T-helper 2 cell treated with Interferon-gamma antibody and Interleukin-4, amounts not matched to agents 5 μg/mL and 100 μg/mL, for 36 hours (primary cell): ENCODE measurements at regions not wholly inside any gene's neighbourhood (a gene's known extent, or its start where the extent isn't known, plus 50 kb on each side); places are given as distances from the start of the nearest gene placed in this dataset.
"Not testable (repeated sequence)": the region's sequence is repeated elsewhere in the genome, so short reads cannot be mapped to it uniquely, and the experiment has no call there.

Experiments used
- DNase-seq: peaks from one replicate; pipeline ENCODE4 v3.0.0; 2021; ENCODE audit warnings: low spot score
- H3K27ac Mint-ChIP-seq: one replicate; pipeline ENCODE4 v1.8.0; 2021; ENCODE audit warnings: mild to moderate bottlenecking, mixed read lengths
- H3K27me3 Mint-ChIP-seq: one replicate; pipeline ENCODE4 v1.8.0; 2021; ENCODE audit warnings: low read depth, mixed read lengths
- H3K36me3 Mint-ChIP-seq: one replicate; pipeline ENCODE4 v1.8.0; 2021; ENCODE audit warnings: low read depth, mixed read lengths
- H3K4me1 Mint-ChIP-seq: one replicate; pipeline ENCODE4 v1.8.0; 2021; ENCODE audit warnings: low read depth, mixed read lengths
- H3K4me3 Mint-ChIP-seq: one replicate; pipeline ENCODE4 v1.8.0; 2022; ENCODE audit warnings: mild to moderate bottlenecking, moderate library complexity, mixed read lengths
- H3K9me3 Mint-ChIP-seq: one replicate; pipeline ENCODE4 v1.8.0; 2021; ENCODE audit warnings: mixed read lengths

- no peak for DNase-seq
- Mint-ChIP-seq H3K4me1 (no peaks in the 10 kb centered on the region), H3K27me3 (no peaks in the 10 kb centered on the region), H3K9me3 (peaks cover 61% of the 10 kb centered on the region), H3K4me3 (no peak overlapping the region), H3K36me3 (no peaks in the 10 kb centered on the region), H3K27ac (no peak overlapping the region)
Measured at GRCh38 chr6:65984089-65984488, 277.1 kb upstream of the EYS start.

DNA sequence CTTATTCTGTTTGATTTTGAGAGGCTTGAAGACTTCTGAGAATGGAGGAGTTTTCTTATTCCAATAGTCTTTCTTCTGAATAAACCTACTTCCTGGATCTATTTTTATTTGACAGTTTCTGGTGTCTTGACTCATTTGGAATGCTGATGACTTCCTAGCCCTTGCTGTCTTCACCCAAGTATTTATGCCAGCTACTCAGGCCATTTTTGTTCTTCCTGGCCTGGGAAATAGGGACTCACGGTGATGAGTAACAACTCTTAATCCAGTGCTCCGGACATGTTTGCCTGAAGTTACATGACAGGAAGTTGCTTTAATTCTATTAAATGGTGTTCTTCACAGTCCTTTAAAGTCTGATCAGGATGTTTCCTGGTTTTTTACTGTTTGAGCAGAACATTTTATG, 272.1 kb upstream of the EYS start:
- Mint-ChIP-seq H3K9me3 (peaks cover 34% of the 10 kb centered on the region), H3K27ac (no peak overlapping the region)

DNA sequence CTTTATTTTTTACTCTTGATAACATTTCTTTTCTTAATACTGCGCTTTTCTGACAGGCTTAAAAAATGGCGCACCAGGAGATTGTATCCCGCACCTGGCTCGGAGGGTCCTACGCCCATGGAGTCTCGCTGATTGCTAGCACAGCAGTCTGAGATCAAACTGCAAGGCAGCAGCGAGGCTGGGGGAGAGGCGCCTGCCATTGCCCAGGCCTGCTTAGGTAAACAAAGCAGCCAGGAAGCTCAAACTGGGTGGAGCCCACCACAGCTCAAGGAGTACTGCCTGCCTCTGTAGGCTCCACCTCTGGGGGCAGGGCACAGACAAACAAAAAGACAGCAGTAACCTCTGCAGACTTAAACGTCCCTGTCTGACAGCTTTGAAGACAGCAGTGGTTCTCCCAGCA, 264.2 kb upstream of the EYS start:
- H3K36me3 Mint-ChIP-seq, H3K27me3 Mint-ChIP-seq, H3K27ac Mint-ChIP-seq, H3K4me3 Mint-ChIP-seq, H3K4me1 Mint-ChIP-seq, DNase-seq: not testable (repeated sequence)
- peaks cover 14% of the 10 kb centered on the region for H3K9me3 Mint-ChIP-seq

More for the DNA sequence above, 272.1 kb upstream of the EYS start:
- Mint-ChIP-seq H3K27me3 (no peaks in the 10 kb centered on the region), H3K4me1 (no peaks in the 10 kb centered on the region), H3K36me3 (no peaks in the 10 kb centered on the region), H3K4me3 (no peak overlapping the region)
- DNase-seq = no peak

DNA sequence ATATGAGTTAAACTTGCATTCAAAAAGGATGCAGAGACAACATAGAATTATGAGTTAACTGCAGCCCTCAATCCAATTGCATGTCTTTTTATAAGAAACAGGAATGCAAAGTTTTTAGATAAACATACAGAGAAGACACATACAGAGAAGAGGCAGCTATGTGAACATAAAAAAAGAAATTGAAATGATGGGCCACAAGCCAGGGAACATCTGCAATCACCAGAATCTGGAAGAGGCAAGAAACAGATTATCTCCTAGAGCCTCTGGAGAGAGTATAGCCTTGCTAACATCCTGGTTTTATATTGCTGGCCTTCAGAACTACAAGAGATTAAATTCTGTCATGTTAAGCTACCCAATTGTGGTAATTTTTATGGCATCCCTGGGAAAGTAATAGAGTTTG, 257.2 kb upstream of the EYS start:
- DNase-seq = no peak
- H3K36me3 Mint-ChIP-seq = no peaks in the 10 kb centered on the region
- H3K9me3 Mint-ChIP-seq = peaks cover 25% of the 10 kb centered on the region
- no peaks in the 10 kb centered on the region for H3K27me3 Mint-ChIP-seq
- H3K27ac Mint-ChIP-seq = no peak overlapping the region
- no peaks in the 10 kb centered on the region for H3K4me1 Mint-ChIP-seq
- no peak overlapping the region for H3K4me3 Mint-ChIP-seq

DNA sequence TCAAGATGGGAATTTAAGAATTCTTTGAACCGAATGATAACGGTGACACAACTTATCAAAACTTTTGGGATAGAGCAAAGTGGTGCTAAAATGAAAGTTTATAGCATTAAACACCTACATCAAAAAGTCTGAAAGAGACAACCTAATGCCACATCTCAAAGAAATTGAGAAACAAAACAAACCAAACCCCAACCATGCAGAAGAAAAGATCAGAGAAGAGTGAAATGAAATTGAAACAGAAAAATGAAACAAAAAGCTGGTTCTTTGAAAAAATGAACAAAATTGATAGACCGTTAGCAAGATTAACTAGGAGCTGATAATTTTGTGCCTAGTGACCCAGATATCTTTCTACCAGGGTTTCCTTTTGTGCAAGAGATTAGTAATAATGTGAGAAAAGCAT, 248.0 kb upstream of the EYS start:
- Mint-ChIP-seq H3K4me3 (no peak overlapping the region), H3K27ac (no peak overlapping the region), H3K4me1 (no peaks in the 10 kb centered on the region), H3K27me3 (no peaks in the 10 kb centered on the region), H3K9me3 (peaks cover 22% of the 10 kb centered on the region), H3K36me3 (no peaks in the 10 kb centered on the region)
- no peak for DNase-seq

- DNase-seq = no peak
- no peak overlapping the region for H3K27ac Mint-ChIP-seq
- H3K27me3 Mint-ChIP-seq = no peaks in the 10 kb centered on the region
- H3K36me3 Mint-ChIP-seq = no peaks in the 10 kb centered on the region
- H3K4me3 Mint-ChIP-seq = no peak overlapping the region
- H3K9me3 Mint-ChIP-seq = peaks cover 17% of the 10 kb centered on the region
- no peaks in the 10 kb centered on the region for H3K4me1 Mint-ChIP-seq
Measured at GRCh38 chr6:65948062-65948461, 241.0 kb upstream of the EYS start.

DNA sequence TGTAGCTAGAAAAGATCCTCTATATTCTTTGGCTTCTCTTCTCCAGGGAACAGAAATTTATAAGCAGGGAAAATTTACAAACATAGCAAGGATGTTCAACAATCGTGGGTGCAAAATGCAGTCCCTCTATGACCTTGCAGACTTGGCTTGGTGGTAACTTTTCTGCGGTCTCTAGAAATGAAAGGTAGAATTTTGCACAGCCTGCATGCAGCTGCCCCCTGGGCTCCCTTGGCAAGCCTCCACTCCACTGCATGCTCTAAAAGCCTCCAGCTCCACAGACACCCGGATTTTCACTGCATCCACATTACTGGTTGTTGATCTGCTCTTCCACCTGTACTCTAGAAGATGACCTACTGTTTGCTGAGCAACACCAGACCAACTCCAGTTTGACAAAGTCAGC, 236.5 kb upstream of the EYS start:
- Mint-ChIP-seq H3K4me1 (no peaks in the 10 kb centered on the region), H3K27me3 (no peaks in the 10 kb centered on the region), H3K27ac (no peak overlapping the region), H3K4me3 (no peak overlapping the region), H3K36me3 (no peaks in the 10 kb centered on the region), H3K9me3 (peaks cover 22% of the 10 kb centered on the region)
- no peak for DNase-seq

DNA sequence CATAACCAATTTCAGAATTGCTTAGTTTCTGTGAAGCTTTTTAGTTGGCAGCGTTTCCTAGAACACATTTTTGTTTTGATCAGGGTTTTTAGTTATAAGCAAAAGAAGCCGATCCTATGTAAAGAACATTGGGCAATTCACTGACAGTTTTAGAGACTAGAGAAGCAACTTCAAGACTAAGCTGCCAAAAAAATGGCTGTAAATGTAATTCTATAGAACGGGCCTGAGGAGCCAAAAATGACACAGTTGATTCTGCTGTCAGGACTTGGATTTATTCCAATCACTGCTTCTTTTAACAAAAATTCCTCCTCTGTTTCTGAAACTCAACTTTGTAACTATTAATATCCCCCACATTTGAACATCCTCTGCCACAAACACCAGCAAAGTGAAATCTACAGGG, 236.0 kb upstream of the EYS start:
- Mint-ChIP-seq H3K9me3 (peaks cover 22% of the 10 kb centered on the region), H3K27me3 (no peaks in the 10 kb centered on the region), H3K36me3 (no peaks in the 10 kb centered on the region), H3K27ac (no peak overlapping the region), H3K4me1 (no peaks in the 10 kb centered on the region), H3K4me3 (no peak overlapping the region)
- no peak for DNase-seq

DNA sequence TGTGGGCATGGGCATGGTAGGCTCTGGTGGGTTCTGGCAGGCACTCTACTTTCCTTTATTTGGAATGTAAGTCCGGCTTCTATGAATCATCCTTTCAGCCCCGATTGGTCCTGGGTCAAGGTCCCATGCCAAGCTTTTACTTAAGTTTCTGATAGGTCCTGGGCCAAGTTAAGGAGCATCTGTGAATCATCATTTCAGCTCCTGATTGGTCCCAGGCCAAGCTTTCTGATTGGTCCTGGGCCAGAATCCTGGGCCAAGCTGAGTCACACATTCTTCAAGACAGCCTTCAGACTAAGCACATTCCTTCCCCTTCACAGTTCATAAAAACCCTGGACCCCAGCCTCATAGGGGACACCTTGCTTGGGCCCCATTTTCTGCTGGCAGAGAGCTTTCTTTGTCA, 231.0 kb upstream of the EYS start:
- Mint-ChIP-seq H3K27ac (no peak overlapping the region), H3K27me3 (no peaks in the 10 kb centered on the region), H3K9me3 (peaks cover 23% of the 10 kb centered on the region), H3K36me3 (no peaks in the 10 kb centered on the region), H3K4me1 (no peaks in the 10 kb centered on the region), H3K4me3 (no peak overlapping the region)
- DNase-seq = no peak

DNA sequence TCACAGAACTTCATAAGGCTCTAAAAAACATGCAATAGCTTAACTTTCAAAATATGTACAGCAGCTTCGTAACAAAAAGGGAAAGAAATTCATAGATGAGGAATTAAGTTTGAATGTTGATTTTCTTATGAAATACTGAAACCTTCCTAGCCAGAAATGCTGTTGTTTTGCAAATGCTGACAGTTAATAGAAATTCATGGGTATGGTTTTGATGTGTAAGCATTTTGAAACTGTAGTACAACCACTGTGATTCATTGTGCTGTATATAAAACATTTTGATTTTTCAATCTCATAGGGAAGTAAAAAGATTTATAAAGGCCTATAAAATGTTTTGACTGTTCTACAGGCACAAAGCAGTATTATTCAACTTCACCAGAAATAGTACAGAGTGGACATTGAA, 228.4 kb upstream of the EYS start:
- DNase-seq = no peak
- no peak overlapping the region for H3K4me3 Mint-ChIP-seq

DNA sequence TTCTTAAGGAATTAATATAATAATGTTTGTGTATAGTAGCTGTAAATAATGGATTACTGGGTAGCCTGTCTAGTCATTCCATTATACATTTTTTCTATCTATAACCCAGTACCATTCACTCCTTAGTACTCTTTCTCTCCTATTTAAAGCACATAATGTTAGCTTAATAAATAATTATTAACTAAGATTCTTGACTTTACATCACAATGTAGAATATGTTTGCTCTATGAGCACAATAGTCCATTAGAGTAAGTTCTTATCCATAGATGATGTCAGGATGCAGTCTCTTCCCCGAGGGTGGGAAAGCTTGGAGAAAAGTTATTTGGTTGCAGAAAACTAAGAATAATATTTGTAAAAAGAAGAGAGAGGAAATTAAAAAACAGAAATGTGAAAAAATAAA, 226.4 kb upstream of the EYS start:
- DNase-seq = no peak
- Mint-ChIP-seq H3K27me3 (no peaks in the 10 kb centered on the region), H3K36me3 (no peaks in the 10 kb centered on the region), H3K4me1 (no peaks in the 10 kb centered on the region), H3K4me3 (no peak overlapping the region), H3K9me3 (peaks cover 18% of the 10 kb centered on the region), H3K27ac (no peak overlapping the region)

More for the DNA sequence above, 228.4 kb upstream of the EYS start:
- Mint-ChIP-seq H3K36me3 (no peaks in the 10 kb centered on the region), H3K27me3 (no peaks in the 10 kb centered on the region), H3K27ac (no peak overlapping the region), H3K4me1 (no peaks in the 10 kb centered on the region), H3K9me3 (peaks cover 20% of the 10 kb centered on the region)

DNA sequence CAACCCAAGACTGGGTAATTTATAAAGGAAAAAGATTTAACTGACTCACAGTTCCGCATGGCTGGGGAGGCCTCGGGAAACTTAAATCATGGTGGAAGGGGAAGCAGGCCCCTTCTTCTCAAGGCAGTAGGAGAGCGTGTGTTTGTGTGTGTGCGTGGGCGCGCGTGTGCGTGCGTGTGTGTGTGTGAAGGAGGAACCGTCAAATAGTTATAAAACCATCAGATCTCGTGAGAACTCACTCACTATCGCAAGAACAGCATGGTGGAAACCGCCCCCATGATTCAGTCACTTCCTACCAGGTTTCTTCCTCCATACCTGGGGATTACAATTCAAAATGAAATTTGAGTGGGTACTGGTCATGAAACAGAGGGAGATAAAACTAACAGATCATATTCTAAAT, 220.1 kb upstream of the EYS start:
- Mint-ChIP-seq H3K36me3 (no peaks in the 10 kb centered on the region), H3K9me3 (peaks cover 16% of the 10 kb centered on the region)

GRCh38 chr6:65924411-65924810, 217.4 kb upstream of the EYS start:
- Mint-ChIP-seq H3K27ac (no peak overlapping the region), H3K4me1 (no peaks in the 10 kb centered on the region), H3K36me3 (no peaks in the 10 kb centered on the region), H3K27me3 (no peaks in the 10 kb centered on the region), H3K4me3 (no peak overlapping the region), H3K9me3 (peaks cover 30% of the 10 kb centered on the region)
- DNase-seq = no peak

More for the DNA sequence above, 220.1 kb upstream of the EYS start:
- H3K27ac Mint-ChIP-seq = no peak overlapping the region
- H3K4me3 Mint-ChIP-seq = no peak overlapping the region
- no peaks in the 10 kb centered on the region for H3K27me3 Mint-ChIP-seq
- no peak for DNase-seq
- H3K4me1 Mint-ChIP-seq = no peaks in the 10 kb centered on the region

GRCh38 chr6:65922049-65922448, 215.0 kb upstream of the EYS start:
- H3K4me1 Mint-ChIP-seq = no peaks in the 10 kb centered on the region
- H3K27me3 Mint-ChIP-seq = no peaks in the 10 kb centered on the region
- DNase-seq = no peak
- H3K36me3 Mint-ChIP-seq = no peaks in the 10 kb centered on the region
- no peak overlapping the region for H3K4me3 Mint-ChIP-seq
- no peak overlapping the region for H3K27ac Mint-ChIP-seq
- H3K9me3 Mint-ChIP-seq = peaks cover 27% of the 10 kb centered on the region

DNA sequence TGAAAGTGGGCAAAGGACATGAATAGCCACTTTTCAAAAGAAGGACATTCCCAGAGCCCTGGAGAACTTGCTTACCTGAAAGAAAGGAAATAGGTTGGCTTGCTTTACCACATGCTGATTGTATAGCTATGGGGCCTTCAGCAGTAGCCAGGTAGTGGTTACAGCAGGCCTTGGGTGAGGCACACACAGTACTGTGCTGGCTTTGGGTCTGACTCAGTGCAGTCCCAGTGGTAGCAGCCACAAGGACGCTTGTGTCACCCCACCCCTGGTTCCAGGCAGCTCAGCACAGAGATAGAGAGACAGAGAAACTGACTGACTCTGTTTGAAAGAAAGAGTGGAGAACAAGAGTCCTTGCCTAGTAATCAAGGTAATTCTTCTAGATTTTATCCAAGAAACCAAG, 201.0 kb upstream of the EYS start:
- Mint-ChIP-seq H3K4me3 (no peak overlapping the region), H3K4me1 (no peaks in the 10 kb centered on the region), H3K27me3 (no peaks in the 10 kb centered on the region), H3K27ac (no peak overlapping the region), H3K36me3 (no peaks in the 10 kb centered on the region), H3K9me3 (peaks cover 47% of the 10 kb centered on the region)
- no peak for DNase-seq
